ENCODE measurements at regions not wholly inside any gene's neighbourhood (a gene's known extent, or its start where the extent isn't known, plus 50 kb on each side); places are given as distances from the start of the nearest gene placed in this dataset.

- TF ChIP-seq POLR2AphosphoS5 (IDR thresholded peaks at IDR 0.05) (no peak), CTCF (IDR thresholded peaks at IDR 0.05) (no peak)
Measured at GRCh38 chr2:194750926-194751325, 906.1 kb upstream of the SLC39A10 start.

All from breast epithelium (tissue), 3 donors.